BE2C (cell line): ENCODE measurements at regions not wholly inside any gene's neighbourhood (a gene's known extent, or its start where the extent isn't known, plus 50 kb on each side); places are given as distances from the start of the nearest gene placed in this dataset.

Experiments used
- DNase-seq: peaks from one replicate; pipeline ENCODE4 v3.0.0-alpha.2; 2020
- H3K27me3 ChIP-seq: fragments of 250-450 bp; sonication (Bioruptor Pico); 2 replicates; pipeline ENCODE4 v1.5.1; 2020; ENCODE audit warnings: mild to moderate bottlenecking
- H3K36me3 ChIP-seq: fragments of 250-450 bp; sonication (Bioruptor Pico); 2 replicates; pipeline ENCODE4 v1.5.1; 2020; ENCODE audit warnings: mild to moderate bottlenecking
- H3K4me1 ChIP-seq: fragments of 250-450 bp; sonication (Bioruptor Pico); 2 replicates; pipeline ENCODE4 v1.5.1; 2020
- H3K4me3 ChIP-seq: 2 replicates; pipeline ENCODE4 v1.5.1; 2011; ENCODE audit warnings: low read depth, low read length
- H3K9me3 ChIP-seq: fragments of 250-450 bp; sonication (Bioruptor Pico); 2 replicates; pipeline ENCODE4 v1.5.1; 2020
- TF ChIP-seq, protein P1 (sequence below): IDR thresholded peaks from 2 replicates; pipeline ENCODE4 v1.5.1; 2012; ENCODE audit warnings: mild to moderate bottlenecking, low read depth, low read length

DNA sequence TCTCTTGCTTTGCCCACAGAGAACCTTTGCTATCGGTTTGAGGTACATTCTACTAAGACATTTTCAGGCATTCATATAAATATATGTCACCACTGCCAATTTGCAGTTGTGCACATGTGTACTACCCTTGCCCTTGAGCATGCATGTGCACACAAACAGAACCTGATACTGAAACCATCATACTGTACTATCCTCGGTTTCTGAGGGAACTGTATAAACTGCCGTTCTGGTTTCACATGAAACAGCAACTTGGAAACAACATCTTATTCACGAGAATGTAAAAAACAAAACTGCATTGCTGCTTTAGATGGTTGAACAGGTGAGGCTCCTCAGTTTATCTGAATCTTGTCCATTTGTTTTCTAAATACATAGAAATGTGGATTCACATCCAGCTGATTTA, 151.2 kb upstream of the TMEM170B start:
- no peaks in the 10 kb centered on the region for H3K9me3 ChIP-seq
- no peaks in the 10 kb centered on the region for H3K4me1 ChIP-seq
- no peak overlapping the region for H3K4me3 ChIP-seq
- H3K36me3 ChIP-seq: no peaks in the 10 kb centered on the region
- TF ChIP-seq, protein P1, sequence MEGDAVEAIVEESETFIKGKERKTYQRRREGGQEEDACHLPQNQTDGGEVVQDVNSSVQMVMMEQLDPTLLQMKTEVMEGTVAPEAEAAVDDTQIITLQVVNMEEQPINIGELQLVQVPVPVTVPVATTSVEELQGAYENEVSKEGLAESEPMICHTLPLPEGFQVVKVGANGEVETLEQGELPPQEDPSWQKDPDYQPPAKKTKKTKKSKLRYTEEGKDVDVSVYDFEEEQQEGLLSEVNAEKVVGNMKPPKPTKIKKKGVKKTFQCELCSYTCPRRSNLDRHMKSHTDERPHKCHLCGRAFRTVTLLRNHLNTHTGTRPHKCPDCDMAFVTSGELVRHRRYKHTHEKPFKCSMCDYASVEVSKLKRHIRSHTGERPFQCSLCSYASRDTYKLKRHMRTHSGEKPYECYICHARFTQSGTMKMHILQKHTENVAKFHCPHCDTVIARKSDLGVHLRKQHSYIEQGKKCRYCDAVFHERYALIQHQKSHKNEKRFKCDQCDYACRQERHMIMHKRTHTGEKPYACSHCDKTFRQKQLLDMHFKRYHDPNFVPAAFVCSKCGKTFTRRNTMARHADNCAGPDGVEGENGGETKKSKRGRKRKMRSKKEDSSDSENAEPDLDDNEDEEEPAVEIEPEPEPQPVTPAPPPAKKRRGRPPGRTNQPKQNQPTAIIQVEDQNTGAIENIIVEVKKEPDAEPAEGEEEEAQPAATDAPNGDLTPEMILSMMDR: no peak
- DNase-seq: no peak
- no peaks in the 10 kb centered on the region for H3K27me3 ChIP-seq

DNA sequence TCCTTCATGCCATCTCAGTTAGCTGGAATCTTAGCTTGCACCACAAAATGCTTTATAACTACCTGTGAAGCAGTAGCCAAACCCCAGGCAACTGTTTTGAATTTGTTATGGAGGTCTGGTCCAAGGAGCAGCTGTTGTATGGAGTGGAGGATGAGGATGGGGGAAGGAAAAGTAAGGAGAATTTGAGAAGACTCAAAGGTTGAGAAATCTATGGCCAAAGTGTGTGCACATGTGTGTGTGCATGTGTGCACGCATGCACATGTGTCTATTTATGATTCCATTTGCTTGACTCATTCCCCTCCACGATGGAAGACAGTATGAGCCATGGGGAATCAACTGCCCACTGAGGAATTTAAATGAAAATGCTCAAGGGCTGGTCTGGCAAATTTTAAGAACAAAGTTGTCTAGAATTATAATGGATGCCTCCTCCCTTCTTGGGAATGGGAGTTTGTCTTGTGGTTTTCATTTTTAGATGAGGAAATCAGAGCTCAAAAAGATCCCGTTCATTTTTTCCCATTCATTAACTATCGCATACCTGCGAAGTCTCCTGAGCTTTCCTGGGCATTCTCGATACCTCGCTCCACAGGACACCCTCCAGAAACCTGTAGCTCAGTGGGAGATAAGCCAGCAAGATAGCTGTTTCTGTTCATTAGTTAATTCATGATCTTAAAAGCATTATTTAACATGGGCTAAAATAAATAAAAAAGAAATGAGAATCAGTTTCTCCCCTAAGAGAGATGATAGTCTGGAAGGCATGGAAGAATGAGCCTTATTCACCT, 152.3 kb upstream of the NEDD9 start:
- no peaks in the 10 kb centered on the region for H3K36me3 ChIP-seq
- DNase-seq: no peak
- no peaks in the 10 kb centered on the region for H3K27me3 ChIP-seq
- H3K9me3 ChIP-seq: no peaks in the 10 kb centered on the region
- H3K4me1 ChIP-seq: no peaks in the 10 kb centered on the region
- H3K4me3 ChIP-seq: no peak overlapping the region
- TF ChIP-seq, protein P1: no peak

DNA sequence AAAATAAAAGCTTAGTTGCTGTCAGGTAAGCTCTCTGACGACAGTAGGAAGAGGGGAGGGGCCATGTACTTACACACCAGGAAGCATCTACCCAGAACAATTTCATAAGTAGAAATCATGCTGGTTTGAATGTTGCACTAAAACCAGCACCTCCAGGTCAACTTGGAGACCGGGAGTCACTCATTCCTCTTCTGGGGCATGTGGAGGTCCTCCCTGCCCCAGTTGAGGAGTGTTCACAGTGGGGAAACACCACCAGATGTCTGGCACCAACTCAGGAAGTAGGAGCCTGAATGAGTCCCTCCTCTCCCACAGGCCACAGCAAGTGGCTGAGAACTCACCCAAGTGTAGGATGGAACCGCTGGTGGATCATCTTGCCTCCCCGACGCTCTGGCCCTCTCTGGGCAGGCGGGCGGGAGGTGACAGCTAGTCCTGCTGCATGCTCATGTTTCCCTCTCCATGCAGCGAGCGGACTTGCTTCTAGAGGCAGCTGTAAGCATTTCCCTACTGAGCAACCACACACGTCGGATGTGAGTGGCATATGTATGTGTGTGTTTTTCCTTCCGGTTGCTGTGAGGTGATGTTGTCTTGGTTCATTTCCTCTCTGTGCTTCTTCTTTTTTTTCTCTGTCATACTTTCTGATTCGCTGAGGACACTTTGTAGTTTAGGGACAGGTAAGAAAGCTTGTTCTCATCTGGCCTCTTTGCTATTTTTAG, 149.5 kb upstream of the NEDD9 start:
- no peaks in the 10 kb centered on the region for H3K27me3 ChIP-seq
- TF ChIP-seq, protein P1: no peak
- no peaks in the 10 kb centered on the region for H3K9me3 ChIP-seq
- no peaks in the 10 kb centered on the region for H3K4me1 ChIP-seq
- no peak overlapping the region for H3K4me3 ChIP-seq
- no peaks in the 10 kb centered on the region for H3K36me3 ChIP-seq
- no peak for DNase-seq

DNA sequence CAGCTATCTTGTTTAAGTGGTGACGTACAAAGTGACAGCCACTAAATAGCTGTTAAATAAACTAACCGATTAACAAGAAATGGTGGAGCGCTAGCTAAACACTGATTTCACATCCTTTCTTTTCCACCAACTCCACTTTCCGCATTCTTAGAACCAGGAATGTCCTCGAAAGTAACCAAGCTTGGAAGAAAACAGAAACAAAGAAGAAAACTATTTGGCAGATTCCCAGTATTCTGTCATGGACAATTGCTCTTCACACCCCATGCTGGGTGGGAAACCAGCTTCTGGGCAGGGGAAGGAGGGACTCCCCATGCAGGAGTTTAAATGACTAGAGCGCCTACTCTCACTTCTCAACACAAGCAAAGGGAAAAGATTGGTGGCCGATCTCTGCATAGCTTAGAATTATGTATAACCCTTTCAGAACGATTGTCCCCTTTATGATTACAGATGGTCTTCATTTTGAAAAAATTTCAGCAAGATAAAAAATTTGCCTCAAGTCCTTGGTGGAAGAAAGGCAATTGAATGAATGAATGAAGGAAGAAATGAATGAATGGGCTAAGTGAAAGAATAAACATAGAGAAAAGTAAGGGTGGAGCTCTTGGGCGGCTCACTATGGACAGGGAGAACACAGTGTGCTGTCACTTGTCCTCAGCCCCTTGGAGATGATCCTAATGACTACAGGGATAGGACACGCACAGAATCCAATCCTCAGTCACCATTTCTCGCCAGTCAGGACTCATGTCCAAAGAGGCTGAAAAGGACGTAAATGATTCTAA, 148.7 kb upstream of the NEDD9 start:
- no peaks in the 10 kb centered on the region for H3K4me1 ChIP-seq
- no peaks in the 10 kb centered on the region for H3K9me3 ChIP-seq
- H3K36me3 ChIP-seq: no peaks in the 10 kb centered on the region
- DNase-seq: no peak
- no peak overlapping the region for H3K4me3 ChIP-seq
- TF ChIP-seq, protein P1: no peak
- no peaks in the 10 kb centered on the region for H3K27me3 ChIP-seq

DNA sequence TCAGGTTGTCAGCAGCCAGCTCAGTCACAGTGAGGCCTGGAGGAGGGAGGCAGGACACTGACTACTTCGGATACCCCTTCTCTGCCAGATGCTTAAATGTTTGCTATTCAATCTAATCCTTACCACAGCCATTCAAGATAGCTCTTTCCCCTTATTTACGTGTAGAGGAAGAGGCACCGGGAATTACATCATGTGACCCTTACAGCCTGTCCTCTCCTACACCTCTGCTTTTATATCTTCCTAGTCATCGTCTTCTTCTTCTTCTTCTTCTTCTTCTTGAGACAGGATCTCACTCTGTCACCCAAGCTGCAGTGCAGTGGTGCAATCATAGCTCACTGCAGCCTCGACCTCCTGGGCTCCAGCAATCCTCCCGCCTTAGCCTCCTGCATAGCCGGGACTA, 148.1 kb upstream of the NEDD9 start:
- Histone ChIP-seq H3K4me3 (no peak overlapping the region), H3K36me3 (no peaks in the 10 kb centered on the region)
- TF ChIP-seq, protein P1: no peak

More for the DNA sequence above, 148.1 kb upstream of the NEDD9 start:
- no peaks in the 10 kb centered on the region for H3K27me3 ChIP-seq
- H3K4me1 ChIP-seq: no peaks in the 10 kb centered on the region
- H3K9me3 ChIP-seq: no peaks in the 10 kb centered on the region
- DNase-seq: no peak
